Subcutaneous abdominal adipose tissue (tissue), 5 donors: ENCODE measurements at regions not wholly inside any gene's neighbourhood (a gene's known extent, or its start where the extent isn't known, plus 50 kb on each side); places are given as distances from the start of the nearest gene placed in this dataset.
A peak's percentile ranks its signal among the peaks of the same experiment; 100 is the strongest.

ENCODE experiments used
- H3K27ac ChIP-seq: one replicate; pipeline ENCODE4 v1.7.0; 2013; ENCODE audit warnings: low read depth, mild to moderate bottlenecking, inconsistent platforms, low read length, moderate library complexity
- H3K27me3 ChIP-seq, 5 donors: one replicate each; pipeline ENCODE4 v1.7.0; 2013; ENCODE audit warnings: low read length in 5 of 5, inconsistent platforms in 1 of 5; ENCODE audit not compliant: control insufficient read depth in 5 of 5, insufficient read depth in 4 of 5
- H3K36me3 ChIP-seq, 5 donors: one replicate each; pipeline ENCODE4 v1.7.0; 2013; ENCODE audit warnings: low read length in 5 of 5; ENCODE audit not compliant: control insufficient read depth in 5 of 5, insufficient read depth in 5 of 5
- H3K4me1 ChIP-seq, 5 donors: one replicate each; pipeline ENCODE4 v1.7.0; 2013; ENCODE audit warnings: low read length in 5 of 5, mild to moderate bottlenecking in 3 of 5, moderate library complexity in 1 of 5; ENCODE audit not compliant: control insufficient read depth in 5 of 5, insufficient read depth in 5 of 5
- H3K4me3 ChIP-seq, 5 donors: one replicate each; pipeline ENCODE4 v1.7.0; 2013; ENCODE audit warnings: low read length in 5 of 5, low read depth in 1 of 5
- H3K9ac ChIP-seq, 5 donors: one replicate each; pipeline ENCODE4 v1.7.0; 2013; ENCODE audit warnings: low read length in 5 of 5, mild to moderate bottlenecking in 4 of 5, moderate library complexity in 3 of 5
- H3K9me3 ChIP-seq, 5 donors: one replicate each; pipeline ENCODE4 v1.7.0; 2013; ENCODE audit warnings: low read length in 5 of 5; ENCODE audit not compliant: control insufficient read depth in 5 of 5
- donor health status: healthy.
- donor health status: healthy.
- donor health status: healthy.
- donor health status: healthy.
- donor health status: healthy.

GRCh38 chr1:87263281-87263680, 65.4 kb upstream of the LMO4 start:
- no peaks in the 10 kb centered on the region for H3K27me3 ChIP-seq
- no peaks in the 10 kb centered on the region for H3K4me1 ChIP-seq
- no peaks in the 10 kb centered on the region for H3K36me3 ChIP-seq
- no peaks in the 10 kb centered on the region for H3K9me3 ChIP-seq
- H3K4me3 ChIP-seq = no peak overlapping the region
- no peak overlapping the region for H3K27ac ChIP-seq
- no peak overlapping the region for H3K9ac ChIP-seq

- Histone ChIP-seq H3K27ac (no peak overlapping the region), H3K36me3 (no peaks in the 10 kb centered on the region), H3K27me3 (no peaks in the 10 kb centered on the region), H3K4me1 (no peaks in the 10 kb centered on the region), H3K9ac (no peak overlapping the region), H3K9me3 (no peaks in the 10 kb centered on the region), H3K4me3 (no peak overlapping the region)
Observed at GRCh38 chr1:87263785-87264184, 64.9 kb upstream of the LMO4 start.

- no peaks in the 10 kb centered on the region for H3K4me1 ChIP-seq
- H3K27ac ChIP-seq = no peak overlapping the region
- H3K36me3 ChIP-seq = no peaks in the 10 kb centered on the region
- no peak overlapping the region for H3K4me3 ChIP-seq
- no peaks in the 10 kb centered on the region for H3K27me3 ChIP-seq
- H3K9ac ChIP-seq = no peak overlapping the region
- no peaks in the 10 kb centered on the region for H3K9me3 ChIP-seq
Observed at GRCh38 chr1:87264976-87265375, 63.7 kb upstream of the LMO4 start.

GRCh38 chr1:87265786-87266185, 62.9 kb upstream of the LMO4 start:
- Histone ChIP-seq H3K4me3 (no peak overlapping the region), H3K27ac (no peak overlapping the region), H3K9ac (no peak overlapping the region), H3K36me3 (no peaks in the 10 kb centered on the region), H3K9me3 (no peaks in the 10 kb centered on the region), H3K27me3 (no peaks in the 10 kb centered on the region), H3K4me1 (no peaks in the 10 kb centered on the region)

GRCh38 chr1:87268111-87268510, 60.6 kb upstream of the LMO4 start:
- H3K36me3 ChIP-seq = no peaks in the 10 kb centered on the region
- H3K9ac ChIP-seq = no peak overlapping the region
- no peak overlapping the region for H3K4me3 ChIP-seq
- H3K4me1 ChIP-seq = no peaks in the 10 kb centered on the region
- H3K9me3 ChIP-seq = no peaks in the 10 kb centered on the region
- no peaks in the 10 kb centered on the region for H3K27me3 ChIP-seq
- H3K27ac ChIP-seq = no peak overlapping the region

- Histone ChIP-seq H3K4me3 (no peak overlapping the region), H3K9me3 (no peaks in the 10 kb centered on the region), H3K9ac (no peak overlapping the region), H3K4me1 (peaks cover 0 to 10% (median 7%) of the 10 kb centered on the region in 5 donors), H3K27ac (no peak overlapping the region), H3K27me3 (no peaks in the 10 kb centered on the region), H3K36me3 (no peaks in the 10 kb centered on the region)
Observed at GRCh38 chr1:87269921-87270320, 58.8 kb upstream of the LMO4 start.

- H3K36me3 ChIP-seq = no peaks in the 10 kb centered on the region
- H3K4me1 ChIP-seq = peaks cover 0 to 20% (median 10%) of the 10 kb centered on the region in 5 donors
- H3K4me3 ChIP-seq = no peak overlapping the region
- no peak overlapping the region for H3K9ac ChIP-seq
- no peaks in the 10 kb centered on the region for H3K27me3 ChIP-seq
- no peak overlapping the region for H3K27ac ChIP-seq
- no peaks in the 10 kb centered on the region for H3K9me3 ChIP-seq
Observed at GRCh38 chr1:87273291-87273690, 55.4 kb upstream of the LMO4 start.

- H3K9ac ChIP-seq = no peak overlapping the region
- no peaks in the 10 kb centered on the region for H3K27me3 ChIP-seq
- no peaks in the 10 kb centered on the region for H3K9me3 ChIP-seq
- no peak overlapping the region for H3K4me3 ChIP-seq
- no peaks in the 10 kb centered on the region for H3K36me3 ChIP-seq
- H3K27ac ChIP-seq = no peak overlapping the region
- peaks cover 9 to 35% (median 26%) of the 10 kb centered on the region in 5 donors for H3K4me1 ChIP-seq
Observed at GRCh38 chr1:87274851-87275250, 53.8 kb upstream of the LMO4 start.

GRCh38 chr1:87278825-87279535, 49.7 kb upstream of the LMO4 start:
- Histone ChIP-seq H3K9me3 (no peaks in the 10 kb centered on the region), H3K4me3 (peak overlapping the region in 3 of 5 donors; percentile 17 to 51 (median 19)), H3K27ac (peak overlapping the region; percentile 96), H3K27me3 (no peaks in the 10 kb centered on the region), H3K36me3 (no peaks in the 10 kb centered on the region), H3K4me1 (peaks cover 12 to 43% (median 30%) of the 10 kb centered on the region in 5 donors), H3K9ac (peak overlapping the region; percentile 29 to 63 (median 53))
